ENCODE measurements at regions not wholly inside any gene's neighbourhood (a gene's known extent, or its start where the extent isn't known, plus 50 kb on each side); places are given as distances from the start of the nearest gene placed in this dataset.
"Not testable (repeated sequence)": the region's sequence is repeated elsewhere in the genome, so short reads cannot be mapped to it uniquely, and the experiment has no call there.

GRCh38 chr16:29155866-29156200 is 171.0 kb downstream of the LAT start:
- not testable (repeated sequence) for TF ChIP-seq CTCF, POLR2AphosphoS5 (IDR thresholded peaks at IDR 0.05)

All from sigmoid colon (tissue), 4 donors.